Upper lobe of left lung (tissue), 6 donors: ENCODE measurements at regions not wholly inside any gene's neighbourhood (a gene's known extent, or its start where the extent isn't known, plus 50 kb on each side); places are given as distances from the start of the nearest gene placed in this dataset.

Experiments
- ATAC-seq, 2 donors: fragments of 200-7000 bp; cut with Tn5 transposase; one replicate each; pipeline ENCODE4 v1.9.1; 2022; ENCODE audit warnings: mild to moderate bottlenecking in 2 of 2, moderate library complexity in 2 of 2; ENCODE audit not compliant: low FRiP score in 2 of 2
- DNase-seq, 2 donors: peaks; one replicate each; pipeline ENCODE4 v3.0.0-alpha.2; 2019 to 2020
- H3K27ac ChIP-seq, 4 donors: fragments of 200-600 bp; sonication (generic); one replicate each; pipeline ENCODE4 v1.5.1; 2016 to 2019
- H3K27me3 ChIP-seq, 4 donors: fragments of 200-600 bp; sonication (generic); one replicate each; pipeline ENCODE4 v1.5.1; 2017 to 2019
- H3K36me3 ChIP-seq, 4 donors: fragments of 200-600 bp; sonication (generic); one replicate each; pipeline ENCODE4 v1.5.1; 2016 to 2019
- H3K4me1 ChIP-seq, 4 donors: fragments of 200-600 bp; sonication (generic); one replicate each; pipeline ENCODE4 v1.5.1; 2018 to 2019
- H3K4me3 ChIP-seq, 4 donors: fragments of 200-600 bp; sonication (generic); one replicate each; pipeline ENCODE4 v1.5.1; 2017 to 2019; ENCODE audit warnings: mild to moderate bottlenecking in 2 of 4, moderate library complexity in 1 of 4
- H3K9me3 ChIP-seq, 4 donors: fragments of 200-600 bp; sonication (generic); one replicate each; pipeline ENCODE4 v1.5.1; 2018 to 2019
- CTCF ChIP-seq, 6 experiments: fragments of 450-650 bp in 4 of 6; fragments of 200-600 bp in 2 of 6; sonication (generic) in 2 of 6; IDR thresholded peaks; one replicate each; pipeline ENCODE4 v1.5.1; 2016 to 2019; ENCODE audit warnings: antibody characterized with exemption in 6 of 6
- EP300 ChIP-seq, 4 donors: sonication (generic); formaldehyde crosslinking; IDR thresholded peaks; one replicate each; pipeline ENCODE4 v1.5.1; 2017; ENCODE audit warnings: antibody characterized with exemption in 4 of 4, control low read depth in 2 of 4
- POLR2A ChIP-seq, 4 donors: fragments of 450-650 bp; IDR thresholded peaks; one replicate each; pipeline ENCODE4 v1.5.1; 2016 to 2017; ENCODE audit warnings: antibody characterized with exemption in 4 of 4, mild to moderate bottlenecking in 2 of 4
- POLR2AphosphoS5 ChIP-seq, 2 donors: sonication (generic); formaldehyde crosslinking; IDR thresholded peaks; one replicate each; pipeline ENCODE4 v1.5.1; 2017; ENCODE audit warnings: antibody characterized with exemption in 2 of 2
- WGBS, 2 donors: methylation state at CpG; one replicate each; pipeline ENCODE4 v1.1.5; 2017 to 2018; 5-methylcytosine and 5-hydroxymethylcytosine counted together
- donor health status: DM: no; HTN: no; CAD: no; lungs with moderate emphysema.
- donor health status: DM: no; HTN: yes; CAD: no; lungs with severe emphysema.

DNA sequence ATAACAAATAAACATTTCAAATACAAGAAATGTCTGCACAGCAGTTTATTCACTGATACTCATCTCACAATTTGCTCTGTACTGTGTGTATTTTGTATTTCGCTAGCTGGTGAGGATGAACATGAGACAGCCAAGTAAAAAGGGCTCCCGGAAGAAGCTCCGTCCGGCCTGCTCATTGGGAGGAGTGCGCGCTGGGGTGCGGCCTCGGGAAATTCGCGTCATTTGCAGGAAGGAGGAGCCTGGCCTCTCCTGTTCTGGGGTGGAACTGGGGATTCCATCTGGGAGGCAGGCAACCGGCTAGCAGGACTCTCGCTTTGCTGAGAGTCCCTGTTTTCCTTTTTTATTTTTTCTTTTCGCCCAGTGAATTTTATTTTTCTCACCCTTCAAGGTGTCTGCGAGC lies 368.4 kb upstream of the TMEM132C start:
- DNase-seq (peak in 1 of 2 donors; percentile 42), ATAC-seq (no peak)
- H3K36me3 ChIP-seq: no peaks in the 10 kb centered on the region
- no peak overlapping the region for H3K27ac ChIP-seq
- no peaks in the 10 kb centered on the region for H3K4me1 ChIP-seq
- H3K27me3 ChIP-seq: no peaks in the 10 kb centered on the region
- no peak overlapping the region for H3K4me3 ChIP-seq
- H3K9me3 ChIP-seq: no peaks in the 10 kb centered on the region
- 88 to 90% methylated on average over 14 of the region's 14 CpGs for WGBS, 2 donors
- TF ChIP-seq POLR2AphosphoS5 (IDR thresholded peaks at IDR 0.05) (no peak), POLR2A (IDR thresholded peaks at IDR 0.05) (no peak), EP300 (IDR thresholded peaks at IDR 0.05) (no peak), CTCF (IDR thresholded peaks at IDR 0.05) (no peak)

GRCh38 chr12:127899971-127900370 lies 367.0 kb upstream of the TMEM132C start:
- Histone ChIP-seq H3K36me3 (no peaks in the 10 kb centered on the region), H3K27ac (no peak overlapping the region), H3K4me1 (no peaks in the 10 kb centered on the region), H3K27me3 (no peaks in the 10 kb centered on the region), H3K4me3 (no peak overlapping the region), H3K9me3 (no peaks in the 10 kb centered on the region)
- 20 to 27% methylated on average over 5 of the region's 5 CpGs for WGBS, 2 donors
- DNase-seq (no peak), ATAC-seq (no peak)
- TF ChIP-seq POLR2AphosphoS5 (IDR thresholded peaks at IDR 0.05) (no peak), CTCF (IDR thresholded peaks at IDR 0.05) (no peak), EP300 (IDR thresholded peaks at IDR 0.05) (no peak), POLR2A (IDR thresholded peaks at IDR 0.05) (no peak)

GRCh38 chr12:127900386-127900785 lies 366.6 kb upstream of the TMEM132C start:
- no peak for DNase-seq
- H3K4me3 ChIP-seq: no peak overlapping the region
- H3K27ac ChIP-seq: no peak overlapping the region
- ATAC-seq: no peak
- no peaks in the 10 kb centered on the region for H3K36me3 ChIP-seq
- WGBS, 2 donors: 50 to 53% methylated on average over 5 of the region's 5 CpGs
- no peaks in the 10 kb centered on the region for H3K4me1 ChIP-seq
- no peak for TF ChIP-seq EP300 (IDR thresholded peaks at IDR 0.05)
- TF ChIP-seq CTCF (IDR thresholded peaks at IDR 0.05): no peak
- TF ChIP-seq POLR2A (IDR thresholded peaks at IDR 0.05): no peak
- no peak for TF ChIP-seq POLR2AphosphoS5 (IDR thresholded peaks at IDR 0.05)
- no peaks in the 10 kb centered on the region for H3K27me3 ChIP-seq
- H3K9me3 ChIP-seq: no peaks in the 10 kb centered on the region

- Histone ChIP-seq H3K36me3 (no peaks in the 10 kb centered on the region), H3K9me3 (no peaks in the 10 kb centered on the region), H3K4me3 (no peak overlapping the region), H3K4me1 (no peaks in the 10 kb centered on the region), H3K27me3 (no peaks in the 10 kb centered on the region), H3K27ac (no peak overlapping the region)
- 38 to 40% methylated on average over 5 of the region's 5 CpGs for WGBS, 2 donors
- no peak for DNase-seq
- ATAC-seq: peak in 1 of 2 donors; percentile 50
- TF ChIP-seq POLR2A (IDR thresholded peaks at IDR 0.05) (no peak), POLR2AphosphoS5 (IDR thresholded peaks at IDR 0.05) (no peak), EP300 (IDR thresholded peaks at IDR 0.05) (no peak), CTCF (IDR thresholded peaks at IDR 0.05) (no peak)
Observed at GRCh38 chr12:127903146-127903545, 363.8 kb upstream of the TMEM132C start.

DNA sequence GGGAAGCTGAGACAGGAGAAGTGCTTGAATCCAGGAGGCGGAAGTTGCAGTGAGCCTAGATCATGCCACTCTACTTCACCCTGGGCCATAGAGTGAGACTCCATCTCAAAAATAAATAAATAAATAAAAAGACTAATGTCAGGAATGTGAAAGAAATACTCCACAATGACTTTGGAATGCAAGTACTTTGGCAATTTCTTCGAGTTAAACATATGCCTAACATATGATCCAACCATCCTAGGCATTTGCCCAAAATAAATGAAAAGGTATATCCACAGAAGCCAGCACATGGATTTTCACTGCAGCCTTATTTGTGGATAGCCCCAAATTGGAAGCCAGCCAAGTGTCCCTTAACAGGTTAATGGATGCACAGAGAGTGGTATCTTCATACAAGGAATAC lies 357.9 kb upstream of the TMEM132C start:
- Histone ChIP-seq H3K36me3 (no peaks in the 10 kb centered on the region), H3K9me3 (no peaks in the 10 kb centered on the region), H3K27ac (no peak overlapping the region), H3K4me1 (no peaks in the 10 kb centered on the region), H3K27me3 (no peaks in the 10 kb centered on the region), H3K4me3 (no peak overlapping the region)
- DNase-seq (no peak), ATAC-seq (no peak)
- 61 to 71% methylated on average over 2 of the region's 2 CpGs for WGBS, 2 donors
- TF ChIP-seq POLR2AphosphoS5 (IDR thresholded peaks at IDR 0.05) (no peak), CTCF (IDR thresholded peaks at IDR 0.05) (no peak), POLR2A (IDR thresholded peaks at IDR 0.05) (no peak), EP300 (IDR thresholded peaks at IDR 0.05) (no peak)
